Trophoblast cell (in vitro differentiated cells and primary cell): ENCODE measurements at regions not wholly inside any gene's neighbourhood (a gene's known extent, or its start where the extent isn't known, plus 50 kb on each side); places are given as distances from the start of the nearest gene placed in this dataset.
A peak's percentile ranks its signal among the peaks of the same experiment; 100 is the strongest.

Experiments used
- DNase-seq, 2 donors: peaks; one replicate each; pipeline ENCODE4 v3.0.0-alpha.2; 2016
- H2AFZ ChIP-seq: 2 replicates; pipeline ENCODE4 v1.6.1; 2013; ENCODE audit warnings: low read length, moderate library complexity, mild to moderate bottlenecking; ENCODE audit not compliant: insufficient read depth, poor library complexity
- H2AK5ac ChIP-seq: 2 replicates; pipeline ENCODE4 v1.6.1; 2013; ENCODE audit warnings: mild to moderate bottlenecking, low read length
- H2BK120ac ChIP-seq: 2 replicates; pipeline ENCODE4 v1.6.1; 2013; ENCODE audit warnings: low read length, mild to moderate bottlenecking, moderate library complexity; ENCODE audit not compliant: insufficient read depth, poor library complexity
- H2BK12ac ChIP-seq: 2 replicates; pipeline ENCODE4 v1.6.1; 2013; ENCODE audit warnings: mild to moderate bottlenecking, low read length, moderate library complexity
- H2BK5ac ChIP-seq: 2 replicates; pipeline ENCODE4 v1.6.1; 2013; ENCODE audit warnings: low read length, low read depth, moderate library complexity, mild to moderate bottlenecking; ENCODE audit not compliant: poor library complexity
- H3K14ac ChIP-seq: 2 replicates; pipeline ENCODE4 v1.6.1; 2013; ENCODE audit warnings: mild to moderate bottlenecking, low read length
- H3K18ac ChIP-seq: 2 replicates; pipeline ENCODE4 v1.6.1; 2013; ENCODE audit warnings: mild to moderate bottlenecking, low read length
- H3K23ac ChIP-seq: 2 replicates; pipeline ENCODE4 v1.6.1; 2013; ENCODE audit warnings: low read length
- H3K27ac ChIP-seq: 2 replicates; pipeline ENCODE4 v1.5.1; 2013; ENCODE audit warnings: low read depth, mild to moderate bottlenecking, inconsistent platforms, low read length, moderate library complexity
- H3K27me3 ChIP-seq: 2 replicates; pipeline ENCODE4 v1.6.1; 2013; ENCODE audit warnings: inconsistent platforms, mild to moderate bottlenecking, low read length, moderate library complexity; ENCODE audit not compliant: insufficient read depth
- H3K36me3 ChIP-seq, 2 experiments: 1 replicate in 1 of 2; 2 replicates in 1 of 2; pipeline ENCODE4 v1.6.1; 2013; ENCODE audit warnings: low read length in 2 of 2, mild to moderate bottlenecking in 2 of 2, moderate library complexity in 1 of 2; ENCODE audit not compliant: insufficient read depth in 2 of 2, control insufficient read depth in 1 of 2
- H3K4ac ChIP-seq: 2 replicates; pipeline ENCODE4 v1.6.1; 2013; ENCODE audit warnings: low read depth, mild to moderate bottlenecking, low read length, moderate library complexity
- H3K4me1 ChIP-seq, 2 experiments: 1 replicate in 1 of 2; 2 replicates in 1 of 2; pipeline ENCODE4 v1.6.1; 2013; ENCODE audit warnings: low read length in 2 of 2, mild to moderate bottlenecking in 2 of 2, moderate library complexity in 1 of 2; ENCODE audit not compliant: insufficient read depth in 2 of 2, control insufficient read depth in 1 of 2
- H3K4me2 ChIP-seq: 2 replicates; pipeline ENCODE4 v1.6.1; 2013; ENCODE audit warnings: inconsistent platforms, mild to moderate bottlenecking, low read length, moderate library complexity
- H3K4me3 ChIP-seq: 2 replicates; pipeline ENCODE4 v1.5.1; 2013; ENCODE audit warnings: mild to moderate bottlenecking, low read depth, low read length, inconsistent platforms
- H3K79me1 ChIP-seq: one replicate; pipeline ENCODE4 v1.6.1; 2013; ENCODE audit warnings: low read length
- H3K79me2 ChIP-seq: 2 replicates; pipeline ENCODE4 v1.6.1; 2013; ENCODE audit warnings: low read length, mild to moderate bottlenecking; ENCODE audit not compliant: control insufficient read depth, insufficient read depth, poor library complexity
- H3K9ac ChIP-seq: 2 replicates; pipeline ENCODE4 v1.6.1; 2013; ENCODE audit warnings: mild to moderate bottlenecking, low read length
- H3K9me3 ChIP-seq: 2 replicates; pipeline ENCODE4 v1.6.1; 2013; ENCODE audit warnings: low read depth, mild to moderate bottlenecking, control low read depth, inconsistent platforms, low read length; ENCODE audit not compliant: insufficient read depth
- H4K12ac ChIP-seq: 2 replicates; pipeline ENCODE4 v1.6.1; 2013; ENCODE audit warnings: low read depth, mild to moderate bottlenecking, low read length, moderate library complexity
- H4K8ac ChIP-seq: 2 replicates; pipeline ENCODE4 v1.6.1; 2013; ENCODE audit warnings: low read depth, mild to moderate bottlenecking, low read length, moderate library complexity
- H4K91ac ChIP-seq: one replicate; pipeline ENCODE4 v1.6.1; 2013; ENCODE audit warnings: low read depth, mild to moderate bottlenecking, low read length, moderate library complexity
- WGBS: extraction: QIAGEN DNeasy Blood & Tissue Kit; methylation state at CpG from one replicate; pipeline ENCODE4 v1.1.7; 2013; ENCODE audit warnings: missing lambda C conversion rate; ENCODE audit not compliant: insufficient read length, insufficient coverage; ENCODE audit errors: extremely low coverage; 5-methylcytosine and 5-hydroxymethylcytosine counted together

DNA sequence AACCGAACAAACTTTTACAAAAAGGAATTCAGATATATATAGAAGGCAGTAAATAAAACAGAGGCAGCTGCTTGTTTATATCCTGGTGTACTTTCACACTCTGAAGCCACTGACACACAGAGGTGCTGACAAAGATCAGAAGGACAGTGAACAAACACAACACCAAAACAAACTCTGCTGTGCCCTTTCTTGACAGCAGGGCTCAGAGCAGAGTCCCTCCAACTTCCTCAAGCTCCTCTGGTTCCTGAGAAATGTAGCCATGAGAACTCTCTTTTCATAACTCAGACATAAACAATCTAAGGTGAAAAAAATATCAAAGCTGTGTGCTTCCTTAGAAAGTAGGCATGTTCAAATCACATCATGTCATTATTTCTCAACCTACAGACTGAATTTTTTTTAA lies 1052.8 kb upstream of the SPRY2 start:
- H3K79me1 ChIP-seq = no peaks in the 10 kb centered on the region
- H4K12ac ChIP-seq = no peak overlapping the region
- WGBS = no CpG with 5 or more reads among the region's 1 CpG
- no peaks in the 10 kb centered on the region for H3K9me3 ChIP-seq
- H3K14ac ChIP-seq = no peak overlapping the region
- H2BK5ac ChIP-seq = no peak overlapping the region
- no peaks in the 10 kb centered on the region for H3K79me2 ChIP-seq
- no peak for DNase-seq
- no peak overlapping the region for H3K27ac ChIP-seq
- peaks cover 0 to 7% of the 10 kb centered on the region in 2 experiments for H3K4me1 ChIP-seq
- H3K4me3 ChIP-seq = no peak overlapping the region
- no peak overlapping the region for H3K9ac ChIP-seq
- no peak overlapping the region for H4K91ac ChIP-seq
- H2AFZ ChIP-seq = no peak overlapping the region
- H2BK12ac ChIP-seq = peak overlapping the region; percentile 49
- no peak overlapping the region for H3K23ac ChIP-seq
- H4K8ac ChIP-seq = no peak overlapping the region
- no peak overlapping the region for H3K4me2 ChIP-seq
- no peak overlapping the region for H3K18ac ChIP-seq
- no peak overlapping the region for H2AK5ac ChIP-seq
- H3K4ac ChIP-seq = no peak overlapping the region
- H3K27me3 ChIP-seq = no peaks in the 10 kb centered on the region
- peak overlapping the region; percentile 43 for H2BK120ac ChIP-seq
- H3K36me3 ChIP-seq = no peaks in the 10 kb centered on the region

DNA sequence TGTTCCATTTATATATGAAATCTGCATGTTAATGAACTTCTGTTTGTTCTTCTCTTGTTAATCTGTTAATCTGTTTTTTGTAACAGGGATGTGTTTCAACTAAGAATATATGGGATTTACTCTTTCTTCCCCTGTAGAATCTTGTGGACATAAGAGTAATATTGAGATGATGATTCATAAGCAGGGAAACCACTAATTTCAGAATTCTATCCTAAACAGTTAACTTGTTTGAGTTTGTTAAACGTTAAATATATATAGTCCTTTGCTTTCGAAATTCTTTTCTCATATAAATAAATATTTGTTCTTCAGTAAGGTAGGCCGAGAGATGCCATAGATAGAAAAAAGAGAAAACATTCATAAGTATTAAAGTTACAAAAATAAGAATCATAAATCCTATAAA lies 1052.2 kb upstream of the SPRY2 start:
- H2BK5ac ChIP-seq = no peak overlapping the region
- no peak for DNase-seq
- no peaks in the 10 kb centered on the region for H3K79me2 ChIP-seq
- no peak overlapping the region for H4K8ac ChIP-seq
- no peak overlapping the region for H3K14ac ChIP-seq
- no peaks in the 10 kb centered on the region for H3K9me3 ChIP-seq
- H3K4me3 ChIP-seq = no peak overlapping the region
- H2AFZ ChIP-seq = no peak overlapping the region
- no peak overlapping the region for H3K9ac ChIP-seq
- H2BK120ac ChIP-seq = no peak overlapping the region
- no peak overlapping the region for H2BK12ac ChIP-seq
- no peaks in the 10 kb centered on the region for H3K36me3 ChIP-seq
- no peak overlapping the region for H3K4me2 ChIP-seq
- no peak overlapping the region for H3K4ac ChIP-seq
- H4K12ac ChIP-seq = no peak overlapping the region
- H2AK5ac ChIP-seq = no peak overlapping the region
- no CpG with 5 or more reads among the region's 3 CpGs for WGBS
- H4K91ac ChIP-seq = no peak overlapping the region
- H3K79me1 ChIP-seq = no peaks in the 10 kb centered on the region
- H3K23ac ChIP-seq = no peak overlapping the region
- no peaks in the 10 kb centered on the region for H3K27me3 ChIP-seq
- H3K27ac ChIP-seq = no peak overlapping the region
- no peak overlapping the region for H3K18ac ChIP-seq
- peaks cover 0 to 7% of the 10 kb centered on the region in 2 experiments for H3K4me1 ChIP-seq

DNA sequence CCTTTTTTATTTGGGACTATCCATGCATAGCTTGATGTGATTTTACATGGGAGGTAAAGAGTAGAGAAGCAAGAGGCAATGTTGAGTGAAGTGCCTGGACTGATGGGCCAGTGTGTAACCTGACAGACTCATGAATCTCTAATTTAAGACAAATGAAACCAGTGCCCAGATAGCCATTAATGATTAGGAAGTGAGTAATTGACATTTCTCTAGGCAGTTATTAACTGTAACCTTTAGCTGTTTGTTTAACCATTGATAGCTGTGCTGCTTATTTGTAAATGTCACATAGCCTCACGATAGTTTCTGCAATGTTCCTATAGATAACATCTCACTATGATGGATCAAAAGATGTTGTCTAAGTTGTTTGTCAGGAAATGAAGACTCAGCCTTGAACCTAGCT lies 1047.5 kb upstream of the SPRY2 start:
- Histone ChIP-seq H3K27ac (no peak overlapping the region), H3K79me1 (no peaks in the 10 kb centered on the region), H3K14ac (no peak overlapping the region), H2BK5ac (no peak overlapping the region), H3K23ac (no peak overlapping the region), H3K9me3 (no peaks in the 10 kb centered on the region), H2AFZ (no peak overlapping the region), H3K79me2 (no peaks in the 10 kb centered on the region), H4K12ac (no peak overlapping the region), H3K9ac (no peak overlapping the region), H4K91ac (no peak overlapping the region), H3K18ac (no peak overlapping the region), H2BK120ac (no peak overlapping the region), H3K4me3 (no peak overlapping the region), H3K4ac (no peak overlapping the region), H2BK12ac (no peak overlapping the region), H4K8ac (no peak overlapping the region), H3K36me3 (no peaks in the 10 kb centered on the region), H2AK5ac (no peak overlapping the region), H3K4me1 (no peaks in the 10 kb centered on the region), H3K27me3 (no peaks in the 10 kb centered on the region), H3K4me2 (no peak overlapping the region)
- no peak for DNase-seq
- WGBS = no CpG with 5 or more reads among the region's 1 CpG

DNA sequence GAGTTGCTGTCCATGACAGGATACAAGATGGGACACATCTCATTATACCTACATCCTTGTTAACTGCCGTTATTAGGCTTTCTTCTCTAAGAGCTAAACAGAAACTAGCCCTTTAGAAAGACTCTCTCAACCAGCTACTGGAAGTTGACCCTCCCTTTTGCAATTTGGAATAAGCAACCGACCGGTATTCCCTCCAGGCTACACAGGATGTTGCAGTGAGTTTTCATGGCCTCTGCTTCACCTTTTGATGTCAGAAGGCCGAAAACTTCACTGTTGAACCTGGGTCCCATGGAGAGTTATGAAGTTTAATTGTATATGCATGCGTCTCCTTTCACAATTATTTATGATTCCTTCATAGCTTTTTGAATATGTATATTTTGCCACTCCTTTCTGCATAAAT lies 1042.5 kb upstream of the SPRY2 start:
- DNase-seq = no peak
- H3K79me2 ChIP-seq = no peaks in the 10 kb centered on the region
- H3K23ac ChIP-seq = no peak overlapping the region
- H3K4me3 ChIP-seq = no peak overlapping the region
- no peaks in the 10 kb centered on the region for H3K27me3 ChIP-seq
- no peak overlapping the region for H2BK5ac ChIP-seq
- H3K4me2 ChIP-seq = no peak overlapping the region
- H3K36me3 ChIP-seq = no peaks in the 10 kb centered on the region
- H3K9me3 ChIP-seq = no peaks in the 10 kb centered on the region
- no peak overlapping the region for H2AFZ ChIP-seq
- WGBS = no CpG with 5 or more reads among the region's 5 CpGs
- no peak overlapping the region for H2BK12ac ChIP-seq
- no peak overlapping the region for H3K18ac ChIP-seq
- H4K91ac ChIP-seq = no peak overlapping the region
- no peaks in the 10 kb centered on the region for H3K4me1 ChIP-seq
- no peak overlapping the region for H4K12ac ChIP-seq
- H3K14ac ChIP-seq = no peak overlapping the region
- H4K8ac ChIP-seq = no peak overlapping the region
- no peak overlapping the region for H2BK120ac ChIP-seq
- H2AK5ac ChIP-seq = no peak overlapping the region
- H3K27ac ChIP-seq = no peak overlapping the region
- H3K79me1 ChIP-seq = no peaks in the 10 kb centered on the region
- no peak overlapping the region for H3K4ac ChIP-seq
- H3K9ac ChIP-seq = no peak overlapping the region
